ENCODE measurements at regions not wholly inside any gene's neighbourhood (a gene's known extent, or its start where the extent isn't known, plus 50 kb on each side); places are given as distances from the start of the nearest gene placed in this dataset.

DNA sequence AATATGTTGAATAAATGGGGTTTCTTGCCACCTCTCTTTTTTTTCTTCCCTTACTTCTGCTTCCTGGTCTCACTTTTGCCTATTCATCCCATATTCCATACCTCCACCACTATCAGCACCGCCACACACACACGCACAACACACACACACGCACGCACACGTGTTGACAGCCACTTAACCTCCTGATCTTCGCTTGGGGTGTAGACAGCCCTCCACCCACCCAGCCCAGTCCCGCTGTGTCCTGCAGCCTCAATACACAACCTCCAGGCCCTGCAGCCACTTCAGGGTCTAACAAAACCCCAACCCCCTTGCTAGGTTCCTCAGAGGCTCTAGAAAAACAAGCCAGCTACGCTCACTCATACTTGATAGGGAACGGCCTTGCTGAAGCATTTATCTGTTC lies 72.3 kb downstream of the LINC00237 start:
- no peak for DNase-seq

DNA sequence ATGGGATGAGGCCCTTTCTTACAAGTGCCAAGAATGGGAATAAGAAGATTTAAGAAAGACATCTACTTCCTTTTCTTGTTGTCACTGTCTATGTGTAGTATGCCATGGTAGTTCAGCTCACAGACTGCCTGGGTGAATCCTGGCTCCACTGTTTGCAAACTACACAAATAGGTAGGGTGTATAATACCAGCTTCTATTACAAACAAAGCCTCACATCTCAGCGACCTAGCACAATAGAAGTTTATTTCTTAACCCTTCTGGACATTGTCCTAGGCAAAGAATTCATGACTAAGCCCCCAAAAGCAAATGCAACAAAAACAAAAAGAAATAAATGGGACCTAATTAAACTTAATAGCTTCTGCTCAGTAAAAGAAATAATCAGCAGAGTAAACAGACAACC lies 74.5 kb downstream of the LINC00237 start:
- DNase-seq = no peak

DNA sequence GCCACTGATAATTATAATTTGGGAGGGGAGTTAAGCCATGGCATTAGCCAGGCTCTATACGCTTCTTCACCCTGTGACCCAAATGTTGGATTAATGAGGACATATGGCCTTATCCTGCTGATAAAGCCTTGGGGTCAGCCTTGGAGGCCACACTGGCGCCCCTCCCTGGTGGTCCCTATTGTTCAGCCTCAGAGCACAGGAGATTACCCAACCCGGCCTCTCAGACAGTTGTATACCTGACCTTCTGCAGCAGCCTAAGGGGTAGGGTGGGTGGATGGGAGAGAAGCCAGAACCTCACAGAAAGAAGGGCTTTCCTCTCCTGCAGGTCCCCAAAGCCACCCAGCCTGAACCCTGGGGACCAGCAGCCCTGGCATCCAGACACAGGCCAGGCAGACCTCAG lies 76.8 kb downstream of the LINC00237 start:
- no peak for DNase-seq

DNA sequence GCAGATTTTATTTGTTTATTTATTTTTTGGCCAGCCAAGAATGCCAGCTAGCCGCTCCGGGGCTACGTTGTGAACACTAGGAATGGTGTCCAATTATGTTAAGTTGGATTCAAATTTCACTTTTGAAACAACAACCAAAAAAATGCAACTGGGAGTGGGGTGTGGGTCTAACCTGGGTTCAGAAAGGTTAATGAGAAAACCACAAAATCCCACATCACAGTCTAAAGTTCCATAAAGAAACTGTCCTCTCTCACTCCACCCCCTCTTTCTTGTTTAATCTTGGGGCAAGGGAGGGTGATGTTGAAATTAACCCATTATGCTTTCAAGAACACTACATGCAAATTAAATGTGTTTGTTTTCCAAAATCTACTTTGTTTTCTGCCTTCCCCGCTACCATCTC lies 77.2 kb downstream of the LINC00237 start:
- DNase-seq = no peak

DNA sequence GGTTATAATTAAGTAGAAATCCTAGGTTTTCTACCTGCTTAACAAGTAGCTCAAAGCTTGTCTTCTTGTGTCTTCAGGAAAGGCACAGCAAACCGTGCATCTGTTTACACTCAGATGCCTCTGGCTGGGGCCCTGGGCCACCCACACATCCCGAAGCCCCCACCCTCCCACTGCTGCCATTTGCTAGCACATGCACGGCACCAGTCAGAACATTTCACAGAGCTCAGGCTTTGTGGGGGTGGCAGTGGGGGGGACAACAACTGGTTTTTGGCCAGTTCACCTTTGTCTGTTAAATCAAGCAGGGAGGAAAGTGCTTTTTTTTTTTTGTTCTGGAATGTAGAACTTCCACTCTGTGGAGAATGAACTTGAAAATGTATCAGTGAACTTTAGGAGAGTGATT lies 77.7 kb downstream of the LINC00237 start:
- DNase-seq = no peak

DNA sequence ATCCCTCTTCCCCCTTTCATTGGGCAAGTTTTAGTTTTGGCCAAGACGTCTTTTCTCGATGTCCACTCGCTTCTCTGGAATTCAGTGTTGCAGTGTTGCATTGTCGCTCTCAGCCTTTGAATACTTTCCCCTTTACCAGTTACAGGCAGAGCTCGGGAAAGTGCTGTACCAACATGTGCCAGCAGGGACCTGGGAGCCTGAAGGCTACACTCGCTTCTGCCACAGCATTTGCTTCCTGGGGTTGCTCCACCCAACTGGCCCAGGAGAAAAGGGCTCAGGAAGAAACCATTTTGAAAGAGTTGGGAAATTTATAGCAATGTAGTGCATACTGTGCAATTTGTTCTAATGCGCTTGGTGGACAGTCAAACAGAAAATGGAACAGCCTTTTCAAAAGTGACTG lies 78.6 kb downstream of the LINC00237 start:
- no peak for DNase-seq

DNA sequence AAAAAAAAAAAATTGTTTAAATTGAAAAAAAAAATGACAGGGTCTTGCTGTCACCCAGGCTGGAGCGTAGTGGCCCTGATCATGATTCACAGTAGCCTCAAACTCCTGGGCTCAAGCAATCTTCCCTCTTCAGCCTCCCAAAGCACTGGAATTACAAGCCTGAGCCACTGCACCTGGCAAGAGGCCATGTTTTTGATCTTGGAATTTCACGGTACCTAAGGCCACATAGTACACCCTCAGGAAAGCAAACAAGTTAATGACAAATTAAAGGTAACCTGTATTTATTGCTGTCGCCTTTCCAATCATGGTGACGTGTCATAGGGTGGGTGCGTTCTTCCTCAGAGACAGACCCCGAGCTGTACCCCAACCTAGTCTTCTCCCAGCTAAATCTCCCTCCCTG lies 79.2 kb downstream of the LINC00237 start:
- DNase-seq = no peak

DNA sequence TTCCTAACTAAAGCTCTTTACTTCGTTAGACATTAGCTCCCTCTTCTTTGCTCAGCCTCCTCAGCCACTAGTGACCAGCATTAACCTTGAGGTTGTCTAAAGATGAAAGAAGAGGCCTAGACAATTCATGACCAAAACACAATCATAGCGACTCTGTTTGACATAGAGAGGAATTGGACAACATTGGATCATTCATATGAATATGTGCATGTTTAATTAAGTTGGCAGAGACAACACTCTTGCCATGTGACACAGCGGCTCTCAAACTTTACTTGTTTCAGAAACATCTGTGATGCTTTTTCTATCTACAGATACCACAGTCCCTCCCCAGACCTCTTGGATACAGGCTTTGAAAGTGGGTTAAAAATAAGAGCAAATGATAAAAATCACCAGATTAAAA lies 81.7 kb downstream of the LINC00237 start:
- no peak for DNase-seq

DNA sequence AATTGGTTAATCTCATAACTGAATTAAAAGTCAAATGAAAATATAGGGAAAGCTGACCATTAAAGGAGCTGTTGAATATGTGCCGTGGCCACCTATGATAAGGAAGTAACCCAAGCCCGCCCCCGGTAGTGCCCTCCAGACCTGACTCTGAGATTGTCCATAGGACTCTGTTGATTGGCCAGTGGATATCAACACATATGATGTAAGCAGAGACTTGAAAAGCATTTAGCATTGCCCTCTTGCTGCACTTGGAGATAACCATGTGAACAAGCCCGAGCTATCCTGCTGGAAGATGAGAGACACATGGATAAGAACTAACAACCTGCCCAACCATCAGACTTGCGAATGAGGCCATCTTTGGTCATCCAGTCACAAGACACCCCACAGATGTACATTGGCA lies 83.2 kb downstream of the LINC00237 start:
- no peak for DNase-seq

DNA sequence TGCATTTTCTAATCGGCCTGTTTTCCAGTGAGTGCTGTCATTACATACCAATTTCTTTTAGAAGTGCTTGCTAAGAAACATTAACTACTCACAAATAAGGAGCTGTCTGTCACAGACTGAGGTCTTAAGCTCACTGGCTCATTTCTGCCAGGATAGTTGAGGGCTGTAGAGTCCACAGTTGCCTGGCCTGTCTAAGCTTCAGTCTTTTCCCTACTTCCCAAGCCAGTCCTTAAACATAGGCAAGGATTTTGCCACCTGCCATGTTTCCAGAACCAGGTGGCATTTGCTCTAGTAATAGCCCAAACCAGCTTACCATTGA lies 84.7 kb downstream of the LINC00237 start:
- no peak for DNase-seq

DNA sequence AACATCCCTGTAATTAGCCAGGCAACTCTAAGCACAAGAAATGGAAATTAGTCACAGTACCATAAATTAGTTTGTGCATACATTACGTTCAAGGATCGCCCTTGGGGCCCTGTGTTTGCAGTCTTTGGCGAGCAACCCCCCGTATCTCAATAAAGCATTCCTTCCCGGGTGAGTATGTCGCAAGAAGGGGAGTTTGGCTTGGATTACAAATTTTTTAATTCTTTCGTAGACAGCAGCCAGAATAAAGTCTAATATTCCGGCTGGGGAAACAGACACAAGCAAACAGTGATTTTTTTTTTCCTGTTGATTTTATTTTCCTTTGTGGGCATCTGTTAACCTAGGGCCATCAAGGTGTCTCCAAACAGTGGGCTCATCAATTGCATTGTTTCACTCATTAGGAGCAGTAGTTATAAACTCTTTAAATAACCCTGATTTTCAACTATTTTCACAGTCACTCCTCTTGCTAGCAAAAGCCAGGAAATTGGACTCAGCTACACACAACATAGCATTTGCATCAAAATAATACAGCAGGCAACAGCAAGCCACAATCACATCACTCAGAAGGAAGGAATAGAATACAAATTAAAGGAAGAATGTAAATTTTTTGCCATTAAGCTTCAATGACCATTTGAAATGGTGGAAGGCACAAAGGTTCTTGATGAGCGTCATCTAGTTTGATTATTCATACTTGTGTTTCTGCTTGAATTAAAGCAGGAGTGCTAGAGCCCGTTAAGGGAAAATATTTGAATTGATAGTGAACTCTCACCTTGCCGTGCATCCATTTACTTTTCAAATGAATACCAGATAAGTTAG lies 85.3 kb downstream of the LINC00237 start:
- no peak for DNase-seq

DNA sequence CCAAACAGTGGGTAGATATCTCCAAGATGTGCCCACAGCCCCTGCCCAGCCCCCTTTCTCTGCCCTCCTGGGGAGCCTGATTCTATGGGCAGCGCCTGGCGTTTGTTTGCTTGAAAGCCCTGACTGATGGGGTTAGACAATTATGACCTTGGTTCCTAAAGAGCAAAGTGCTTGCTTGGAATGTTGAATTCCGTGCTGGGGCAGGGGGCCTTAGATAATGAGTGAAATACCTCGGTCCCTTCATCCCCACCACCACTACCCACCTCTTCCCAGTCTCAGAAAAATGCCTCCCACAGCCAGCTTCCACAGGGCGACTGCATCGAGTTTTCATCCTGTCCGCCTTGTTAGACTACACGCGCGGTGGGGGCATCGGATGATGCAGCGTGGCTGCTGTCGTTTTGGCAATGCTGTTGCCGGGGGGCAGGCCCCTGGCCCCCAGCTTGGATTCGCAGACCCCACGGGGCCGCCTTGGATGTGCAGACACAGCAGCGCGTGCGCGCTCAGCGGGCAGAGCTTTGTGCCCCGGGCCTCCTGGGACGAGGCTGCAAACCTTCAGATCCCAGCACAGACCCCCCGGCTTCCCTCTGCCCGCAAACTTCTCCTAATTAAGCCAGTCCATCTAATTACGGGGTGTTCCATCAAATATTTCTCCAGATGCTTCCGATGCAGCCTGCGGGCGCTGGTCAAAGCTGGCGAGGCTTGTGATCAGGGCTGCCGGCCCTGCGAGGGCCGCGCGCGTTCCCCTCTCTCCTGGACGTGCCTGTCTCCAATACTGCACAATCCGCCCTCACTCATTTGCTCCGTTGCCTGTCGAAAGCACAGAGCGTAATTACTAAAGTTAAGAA lies 86.1 kb downstream of the LINC00237 start:
- DNase-seq = no peak

DNA sequence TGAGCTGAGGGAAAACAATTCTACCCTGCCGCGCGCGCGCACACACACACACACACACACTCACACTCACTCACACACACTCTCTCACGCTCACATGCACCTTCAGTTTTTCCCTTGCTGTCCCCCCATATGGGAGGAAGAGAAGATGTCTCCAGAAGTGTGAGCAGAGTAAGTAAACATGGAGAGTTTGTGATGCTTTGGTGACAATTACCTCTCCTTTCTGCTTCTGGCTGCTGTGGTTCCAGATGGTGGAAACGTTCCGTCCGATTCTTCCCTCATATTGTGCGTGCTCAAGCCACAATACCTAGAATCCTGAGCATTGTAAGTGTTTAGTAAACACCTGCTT lies 86.7 kb downstream of the LINC00237 start:
- DNase-seq = no peak

DNA sequence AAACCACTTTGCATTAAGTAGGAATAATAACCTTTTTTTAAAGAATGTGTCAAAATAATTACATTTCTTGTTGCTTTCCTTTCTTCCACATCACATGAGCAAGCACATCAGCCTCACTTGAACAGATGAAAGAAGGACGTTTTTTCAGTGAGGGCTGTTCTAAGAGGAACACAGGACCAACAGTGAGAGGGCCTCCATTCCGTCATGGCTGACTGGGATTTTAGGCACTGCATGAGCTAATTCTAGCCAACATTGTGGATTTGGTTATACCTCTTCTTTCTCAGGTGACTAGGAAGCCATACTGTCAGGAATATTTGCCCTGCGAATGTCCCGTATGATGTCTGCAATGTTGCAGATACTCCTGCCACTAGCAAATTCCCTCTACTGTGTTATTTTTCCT lies 87.6 kb downstream of the LINC00237 start:
- no peak for DNase-seq

DNA sequence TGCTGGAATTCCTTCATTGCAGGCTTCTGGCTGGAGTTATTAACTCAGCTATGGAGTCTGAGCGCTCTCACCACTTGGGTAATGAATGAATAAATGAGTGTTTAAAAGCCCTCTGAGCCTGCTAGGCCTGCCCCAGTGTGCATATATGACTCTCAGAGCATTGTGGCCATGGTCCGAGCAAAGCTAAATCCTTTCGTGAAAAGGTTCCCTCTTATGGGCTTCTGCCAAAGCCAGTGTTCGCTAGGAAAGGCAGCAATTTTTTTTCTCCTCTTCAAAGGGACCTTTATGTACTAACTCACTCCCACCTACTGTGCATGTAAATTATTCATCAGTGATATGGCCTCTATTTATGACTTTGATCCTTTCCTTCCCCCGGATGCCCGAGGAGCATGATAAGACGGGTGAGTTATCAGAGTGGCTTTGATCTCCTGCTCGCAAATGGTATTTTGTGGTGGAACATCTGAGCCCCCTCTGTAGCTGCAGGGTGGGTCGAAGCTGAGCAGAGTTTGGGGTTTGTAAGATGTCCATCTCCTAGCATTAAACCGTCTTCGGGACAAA lies 88.6 kb downstream of the LINC00237 start:
- DNase-seq = no peak

DNA sequence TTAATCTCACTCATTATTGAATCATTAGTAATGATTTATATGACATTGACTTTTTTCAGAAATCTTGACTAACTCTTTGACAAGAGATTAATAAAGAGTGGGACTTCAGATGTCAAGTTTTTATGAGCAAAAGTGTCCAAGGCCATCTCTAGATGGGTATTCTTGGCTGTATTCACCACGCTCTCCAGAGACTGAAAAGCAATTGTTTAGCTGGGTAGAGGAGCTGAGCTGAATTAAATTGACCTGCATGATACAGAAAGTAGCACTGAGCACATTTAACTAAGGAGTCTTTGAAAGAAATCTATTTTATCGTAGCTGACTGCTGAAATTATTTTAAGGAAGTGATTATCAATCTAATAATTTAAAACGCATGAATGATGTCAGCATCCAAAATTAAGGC lies 89.4 kb downstream of the LINC00237 start:
- DNase-seq = no peak

DNA sequence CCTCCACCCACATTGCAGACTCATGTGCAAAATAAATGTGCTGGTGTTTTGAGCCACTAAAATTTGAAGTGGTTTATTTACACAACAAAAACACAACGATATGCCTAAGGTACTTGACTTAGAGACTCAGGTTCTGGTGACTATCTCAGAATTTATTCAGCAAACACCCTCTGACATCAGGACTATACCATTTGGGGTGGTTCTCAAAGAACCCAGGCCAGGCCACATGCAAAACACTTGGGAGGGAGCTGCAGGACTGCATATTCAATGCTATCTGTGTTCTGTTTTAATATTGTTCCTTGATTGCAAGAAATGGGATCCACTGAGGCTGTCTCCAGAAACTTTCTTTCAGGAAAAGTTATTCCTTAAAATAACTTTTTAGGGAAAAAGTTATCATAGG lies 91.6 kb downstream of the LINC00237 start:
- no peak for DNase-seq

DNA sequence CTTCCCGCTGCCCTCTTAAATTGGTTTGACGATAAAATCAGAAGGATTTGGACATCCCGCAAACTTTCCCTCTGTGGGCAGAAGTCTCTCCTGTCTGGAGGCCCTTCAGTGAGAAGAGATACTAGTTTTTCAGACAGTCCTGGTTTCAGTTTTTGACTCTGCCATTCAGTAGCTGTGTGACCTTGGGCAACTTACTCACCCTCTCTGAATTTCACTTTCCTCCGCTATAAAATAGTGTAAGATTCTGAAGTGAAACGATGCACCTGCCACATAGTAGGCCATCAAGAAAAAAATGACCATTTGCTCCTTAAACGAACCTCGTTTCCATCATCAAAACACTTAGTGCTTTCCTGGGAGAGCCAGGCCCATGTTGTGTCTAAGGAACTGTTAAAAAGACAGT lies 97.2 kb downstream of the LINC00237 start:
- DNase-seq = no peak

DNA sequence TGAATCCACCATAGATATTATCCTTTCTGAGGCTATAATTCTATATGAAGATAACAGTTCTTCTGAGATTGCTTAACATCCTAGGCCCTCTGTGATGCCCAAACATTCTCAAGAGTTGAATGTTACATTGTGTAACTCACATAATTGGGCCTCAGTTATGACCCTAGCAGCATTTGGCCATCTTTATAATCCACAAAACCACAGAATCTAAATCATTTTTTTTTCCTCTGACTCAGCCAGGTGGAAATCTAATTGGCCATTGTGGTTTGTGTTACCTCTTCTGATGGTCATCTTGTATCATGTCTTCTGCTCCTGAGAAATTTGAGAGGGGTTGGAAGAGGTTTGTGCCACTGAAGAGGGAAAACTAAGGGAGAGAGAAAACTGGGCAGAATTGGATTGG lies 99.5 kb downstream of the LINC00237 start:
- DNase-seq = no peak

DNA sequence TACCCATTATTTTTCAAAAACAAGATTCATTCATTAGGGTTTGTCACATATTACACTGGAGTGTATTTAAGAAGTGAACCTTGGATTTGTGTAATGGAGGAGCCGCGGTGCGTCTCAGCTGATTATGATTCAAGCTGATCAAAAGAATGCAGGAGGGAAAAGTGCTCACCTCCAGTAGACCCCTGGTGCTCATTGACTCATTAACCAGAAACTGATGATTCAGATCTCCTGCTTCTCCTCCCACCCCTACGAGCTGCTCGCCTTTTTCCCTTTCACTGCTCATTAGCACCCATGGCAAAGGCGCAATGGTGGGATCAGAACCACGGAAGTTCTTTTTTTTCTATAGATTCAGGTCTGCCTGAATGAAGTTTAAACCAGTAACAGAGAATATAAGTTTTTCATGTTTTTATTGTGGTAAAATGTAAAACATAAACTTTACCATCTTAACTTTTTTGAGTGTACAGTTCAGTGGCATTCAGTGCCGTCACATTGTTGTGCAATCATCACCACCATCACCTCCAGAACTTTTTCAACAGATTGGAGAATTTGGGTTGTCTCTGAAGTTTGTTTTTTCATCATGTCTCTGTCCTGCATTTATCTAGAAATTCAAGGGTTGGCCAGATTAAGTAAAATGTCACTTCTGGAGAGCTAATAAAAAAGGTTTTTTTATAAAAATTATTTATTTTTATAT lies 101.6 kb downstream of the LINC00237 start:
- no peak for DNase-seq

DNA sequence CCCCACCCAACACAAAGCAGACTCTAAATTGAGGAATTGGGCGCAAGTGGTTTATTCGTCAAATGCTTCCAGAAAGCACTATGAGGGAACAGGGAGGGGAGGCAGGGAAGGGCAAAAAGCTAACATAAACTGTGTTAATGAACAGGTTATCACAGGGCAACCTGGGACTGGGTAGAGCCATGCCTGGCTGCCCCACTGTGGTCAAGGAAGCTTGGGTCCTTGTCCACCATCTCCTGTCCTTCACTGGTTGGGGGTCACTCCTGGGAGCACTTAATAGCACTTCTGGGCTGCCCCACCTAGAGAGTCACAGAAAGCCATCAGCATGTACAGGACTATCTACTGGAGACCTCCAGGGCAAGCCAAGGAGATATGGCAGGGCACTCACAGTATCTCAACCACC lies 102.3 kb downstream of the LINC00237 start:
- no peak for DNase-seq

DNA sequence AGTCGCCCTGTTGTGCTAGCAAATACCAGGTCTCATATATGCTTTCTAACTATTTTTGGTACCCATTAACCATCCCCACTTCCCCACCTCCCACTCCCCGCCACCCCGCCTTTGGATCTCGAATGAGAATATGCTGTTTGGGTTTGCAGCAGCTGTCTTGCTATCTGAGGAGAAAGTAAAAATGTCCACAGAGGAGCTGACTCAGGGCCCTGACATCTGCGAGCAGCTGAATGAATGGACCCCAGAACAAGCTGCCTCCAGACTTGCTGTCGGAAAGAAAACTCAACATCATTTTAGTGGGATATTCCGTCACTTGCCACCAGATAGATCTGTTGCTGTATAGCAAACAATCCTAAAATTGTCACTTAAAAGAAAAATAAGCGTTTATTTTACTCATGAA lies 103.7 kb downstream of the LINC00237 start:
- no peak for DNase-seq

DNA sequence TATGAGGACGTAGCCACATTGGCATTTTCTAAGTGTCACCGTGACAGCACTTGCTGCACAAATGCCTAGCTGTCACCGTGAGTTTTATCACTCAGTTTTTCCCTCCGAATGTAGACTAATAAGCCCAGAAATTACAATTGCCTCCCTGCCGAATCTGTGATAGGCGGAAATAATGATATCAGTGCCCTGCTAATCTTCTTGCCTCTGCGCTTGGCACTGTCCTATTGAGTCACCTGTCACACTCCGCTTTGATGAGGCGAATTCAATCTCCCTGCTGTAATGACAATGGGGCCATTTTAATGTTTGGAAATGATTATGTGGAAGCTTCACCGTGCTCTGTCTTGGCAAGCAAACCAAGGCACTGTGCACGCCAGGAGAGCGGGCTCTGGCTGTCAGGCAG lies 112.8 kb downstream of the LINC00237 start:
- no peak for DNase-seq

All from left kidney (tissue), 1 donor.